ENCODE measurements at regions not wholly inside any gene's neighbourhood (a gene's known extent, or its start where the extent isn't known, plus 50 kb on each side); places are given as distances from the start of the nearest gene placed in this dataset.
A peak's percentile ranks its signal among the peaks of the same experiment; 100 is the strongest.

DNA sequence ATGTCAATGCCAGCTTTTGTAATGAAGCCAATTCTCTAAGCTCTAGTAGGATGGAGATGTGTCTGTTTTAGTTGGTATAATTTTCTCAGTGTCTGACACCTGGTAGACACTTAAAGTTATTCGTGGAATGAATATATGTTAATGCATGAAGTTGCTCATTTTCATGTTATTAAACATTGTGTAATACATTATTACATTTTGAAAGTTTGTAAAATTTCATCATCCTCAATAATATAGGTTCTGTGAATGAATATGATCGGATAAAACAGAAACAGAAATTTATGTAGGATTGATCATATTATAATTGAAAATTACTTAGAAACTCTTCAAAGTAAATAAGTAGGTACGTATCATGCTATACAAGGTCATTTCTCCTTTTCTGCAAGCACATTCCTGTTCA, 625.3 kb downstream of the PLA2G4A start:
- DNase-seq = no peak

DNA sequence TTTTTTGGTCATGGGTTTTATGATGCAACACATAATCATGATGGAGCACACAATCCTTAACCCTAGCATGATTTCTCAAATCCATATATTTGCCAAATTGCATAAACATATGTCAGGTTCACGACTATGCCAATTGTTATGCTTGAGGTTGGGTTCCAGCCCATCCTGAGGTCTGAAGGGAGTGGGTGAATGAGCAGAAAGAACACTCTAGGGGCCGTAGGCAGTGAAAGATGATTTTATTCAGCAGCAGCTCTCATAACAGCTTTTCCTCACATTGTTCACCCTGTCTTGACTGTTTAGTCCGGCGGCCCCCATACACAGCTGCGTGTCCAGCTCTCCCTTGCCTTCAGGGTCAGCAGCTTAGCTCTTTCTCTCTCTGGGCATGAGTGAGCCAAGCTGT, 627.7 kb downstream of the PLA2G4A start:
- DNase-seq = no peak

DNA sequence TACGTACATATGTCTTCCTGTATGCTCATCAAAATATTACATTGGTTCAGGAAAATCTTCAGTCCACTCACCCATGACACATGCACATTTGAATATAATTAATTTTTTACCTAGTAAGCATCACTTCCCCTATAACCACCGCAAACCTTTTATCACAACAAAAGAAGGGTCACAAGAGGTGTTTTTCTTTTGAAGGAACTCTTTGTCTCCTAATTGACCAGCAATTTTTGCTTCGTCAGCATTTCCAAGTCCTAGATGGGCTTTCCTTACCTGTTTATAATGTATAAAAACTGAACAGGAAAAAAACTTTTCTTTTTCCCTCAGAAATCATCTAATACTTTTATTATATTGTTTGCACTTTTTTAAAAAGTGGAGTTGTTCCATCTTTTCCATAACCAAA, 631.3 kb downstream of the PLA2G4A start:
- DNase-seq = no peak

DNA sequence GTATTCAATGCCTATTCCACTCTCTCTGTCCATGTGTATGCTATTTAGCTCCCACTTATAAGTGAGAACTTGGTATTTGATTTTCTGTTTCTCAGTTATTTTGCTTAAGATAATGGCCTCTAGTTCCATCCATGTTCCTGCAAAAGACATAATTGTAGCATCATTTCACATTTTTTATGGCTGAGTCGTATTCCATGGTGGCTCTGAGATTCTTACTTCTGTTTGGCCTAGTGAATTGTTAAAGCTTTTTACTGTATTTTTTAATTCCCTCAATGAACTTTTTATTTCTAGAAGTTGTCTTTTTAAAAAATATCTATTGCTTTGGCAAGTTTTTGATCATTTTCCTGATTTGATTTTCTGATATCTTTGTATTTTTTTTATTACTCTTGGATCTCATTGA, 635.6 kb downstream of the PLA2G4A start:
- no peak for DNase-seq

DNA sequence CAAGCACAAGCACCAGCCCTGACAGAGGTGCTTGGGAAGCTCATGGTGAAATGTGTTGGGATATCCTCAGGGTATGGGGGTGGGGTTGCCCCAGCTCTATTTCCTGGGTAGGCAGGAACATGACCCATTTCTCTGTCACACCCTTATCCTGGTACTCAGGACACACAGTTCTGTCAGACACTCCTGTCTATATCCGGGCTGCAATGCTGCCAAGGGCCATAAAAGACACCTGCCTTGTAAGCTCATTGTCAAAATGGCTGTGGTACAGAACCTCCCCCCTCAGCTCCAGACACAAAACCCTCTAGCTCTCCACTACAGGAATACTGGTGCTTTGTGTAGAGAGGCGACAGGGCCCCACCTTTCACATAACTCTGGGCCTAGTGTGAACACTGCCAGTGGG, 636.7 kb downstream of the PLA2G4A start:
- no peak for DNase-seq

DNA sequence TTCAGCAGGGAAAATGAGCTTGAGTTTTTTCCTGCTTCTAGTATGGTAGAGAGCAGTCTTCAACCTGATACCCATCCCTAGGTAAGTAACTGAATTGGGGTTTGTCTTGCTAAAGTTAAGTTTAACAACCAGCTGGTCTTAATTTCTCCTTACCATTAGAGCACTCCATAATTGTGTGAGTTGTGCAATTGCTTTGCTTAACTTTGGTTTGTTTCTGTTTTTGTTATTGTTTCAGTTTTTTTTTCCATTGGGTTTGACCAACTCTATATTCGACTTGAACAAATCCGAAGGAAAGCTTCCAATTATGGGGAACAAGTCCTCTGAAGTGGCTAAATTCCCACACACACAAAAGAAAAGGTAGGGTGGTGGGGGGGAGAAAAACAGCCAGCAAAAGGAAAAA, 641.1 kb downstream of the PLA2G4A start:
- DNase-seq = no peak

DNA sequence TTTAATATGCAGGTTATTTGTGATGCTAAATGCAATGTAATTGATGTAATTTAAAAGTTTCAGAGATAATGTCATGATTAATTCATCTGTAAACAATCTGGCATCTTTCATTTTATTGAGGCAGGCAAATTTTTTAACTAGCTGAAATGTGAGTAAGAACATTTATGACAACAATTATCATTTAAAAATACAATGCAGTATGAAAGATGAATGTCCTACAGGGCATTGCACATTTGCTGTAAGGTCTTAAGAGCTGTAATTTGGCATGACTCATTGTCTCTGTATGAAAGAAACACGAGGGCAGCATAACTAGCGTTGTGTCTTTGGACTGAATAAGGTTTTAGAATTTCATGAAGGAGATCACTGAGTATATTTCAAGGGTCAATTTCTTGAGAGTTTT, 642.8 kb downstream of the PLA2G4A start:
- peak; percentile 56 for DNase-seq

DNA sequence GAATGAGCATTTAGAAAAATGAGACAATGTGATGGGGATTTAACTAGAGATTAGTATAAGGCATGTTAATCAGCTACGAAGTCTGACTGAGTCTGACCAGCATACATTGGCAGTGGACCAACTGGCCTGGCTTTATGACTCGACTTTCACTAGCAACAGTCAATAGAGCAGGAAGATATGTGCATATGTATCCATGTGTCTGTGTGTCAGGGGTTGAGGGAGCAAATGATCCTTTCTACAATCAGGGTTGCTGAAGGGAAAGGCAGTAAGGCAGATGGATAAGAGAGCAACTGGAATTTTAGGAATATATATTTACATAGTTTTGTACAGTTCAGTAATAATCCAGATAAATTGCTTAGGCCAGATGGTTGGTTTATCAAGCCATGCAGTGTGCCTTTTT, 645.6 kb downstream of the PLA2G4A start:
- no peak for DNase-seq

DNA sequence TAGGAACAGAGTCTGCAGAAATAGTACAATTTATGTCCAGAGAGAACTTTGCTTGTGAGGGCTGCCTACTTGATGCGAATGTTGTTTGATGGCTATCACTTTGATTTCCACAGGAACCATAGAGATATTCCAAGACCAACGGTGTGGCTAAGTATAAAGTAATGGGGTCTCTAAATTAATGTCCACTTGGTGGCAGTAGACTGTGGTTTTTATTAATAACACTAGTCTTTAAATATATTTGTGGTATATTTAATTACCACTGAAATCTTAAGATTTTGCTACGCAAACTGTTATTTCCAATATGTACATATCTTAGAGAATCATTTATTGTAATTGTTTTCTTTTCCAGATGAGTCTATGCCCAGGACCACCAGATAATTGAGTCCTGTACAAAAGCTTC, 647.9 kb downstream of the PLA2G4A start:
- DNase-seq = no peak

DNA sequence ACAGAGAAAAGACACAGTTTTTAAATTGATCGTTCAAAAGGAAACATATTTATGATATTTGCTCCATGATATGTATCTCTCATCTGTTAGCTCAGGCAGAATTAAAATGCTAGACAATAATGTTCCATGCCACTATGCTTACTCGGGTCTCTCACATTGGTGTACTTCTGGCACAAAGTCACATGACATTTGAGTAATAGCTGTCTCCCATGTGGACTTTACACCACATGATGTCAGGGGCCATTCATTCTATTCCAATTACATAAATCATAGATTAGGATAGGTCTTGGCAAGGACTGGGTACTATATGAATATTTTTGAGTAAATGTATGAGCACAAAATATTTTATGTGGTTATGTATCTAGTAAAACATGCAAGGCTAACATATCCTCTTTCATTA, 648.4 kb downstream of the PLA2G4A start:
- DNase-seq = no peak

DNA sequence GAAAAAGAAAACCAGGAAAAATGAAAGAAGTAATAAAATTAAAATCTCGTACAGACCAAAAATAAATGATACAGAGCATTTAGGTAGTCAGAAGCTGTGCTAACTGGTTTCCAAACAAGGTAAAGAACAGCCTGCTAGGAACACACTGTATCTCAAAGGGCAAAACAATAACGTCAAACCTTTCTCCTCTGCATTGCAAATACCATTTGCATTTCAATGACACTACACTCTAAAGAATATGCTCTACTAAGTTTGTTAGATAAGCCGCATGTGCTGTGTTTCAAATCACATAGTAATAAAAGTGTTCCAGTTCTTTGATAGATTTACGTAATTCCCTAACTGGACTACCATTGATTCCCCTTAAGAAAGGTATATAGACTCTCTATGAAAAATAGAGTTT, 648.8 kb downstream of the PLA2G4A start:
- no peak for DNase-seq

DNA sequence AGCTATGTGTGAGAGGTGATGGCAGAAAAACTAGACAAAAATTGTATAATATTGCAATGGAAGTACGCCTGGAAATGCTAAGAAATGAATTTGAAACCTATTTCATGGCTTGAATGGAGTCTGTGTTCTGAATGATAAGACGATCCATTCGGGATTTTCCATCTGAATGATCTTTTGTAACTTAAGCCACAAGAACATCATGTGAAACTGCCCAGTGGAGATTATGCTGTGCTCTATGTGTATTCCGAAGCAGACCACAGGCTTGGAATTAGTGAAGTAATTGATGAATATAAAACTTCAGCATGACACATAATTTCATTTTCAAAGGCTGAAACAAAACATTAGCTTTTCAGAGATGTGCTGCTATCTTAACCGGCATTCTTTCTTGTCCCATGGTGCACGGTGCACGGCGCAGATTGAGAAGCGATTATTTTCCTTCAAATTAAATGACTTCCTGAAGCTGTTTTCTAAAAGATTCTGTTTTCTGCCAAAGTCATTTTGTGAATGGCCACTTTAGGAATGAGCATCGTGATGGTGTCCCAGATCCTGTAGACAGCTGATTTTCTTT, 652.9 kb downstream of the PLA2G4A start:
- DNase-seq = no peak

DNA sequence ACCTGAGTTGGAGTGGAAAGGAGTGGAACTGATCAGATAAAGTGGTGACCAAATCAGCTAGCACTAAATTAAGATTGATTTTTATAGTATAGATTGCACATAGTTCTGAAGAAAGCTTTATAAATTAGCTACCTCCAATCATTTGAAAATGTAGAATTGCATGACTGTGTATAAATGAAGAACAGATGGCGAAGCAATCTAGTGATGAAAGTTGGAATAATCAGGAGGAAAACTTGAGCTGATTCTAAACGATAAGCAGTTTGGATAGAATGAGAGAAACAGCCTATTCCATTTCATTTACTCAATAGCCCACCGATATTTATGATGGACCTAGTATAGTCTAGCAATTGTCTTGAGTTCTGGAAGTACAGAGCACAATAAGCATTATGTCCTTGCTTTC, 661.5 kb downstream of the PLA2G4A start:
- DNase-seq = no peak

DNA sequence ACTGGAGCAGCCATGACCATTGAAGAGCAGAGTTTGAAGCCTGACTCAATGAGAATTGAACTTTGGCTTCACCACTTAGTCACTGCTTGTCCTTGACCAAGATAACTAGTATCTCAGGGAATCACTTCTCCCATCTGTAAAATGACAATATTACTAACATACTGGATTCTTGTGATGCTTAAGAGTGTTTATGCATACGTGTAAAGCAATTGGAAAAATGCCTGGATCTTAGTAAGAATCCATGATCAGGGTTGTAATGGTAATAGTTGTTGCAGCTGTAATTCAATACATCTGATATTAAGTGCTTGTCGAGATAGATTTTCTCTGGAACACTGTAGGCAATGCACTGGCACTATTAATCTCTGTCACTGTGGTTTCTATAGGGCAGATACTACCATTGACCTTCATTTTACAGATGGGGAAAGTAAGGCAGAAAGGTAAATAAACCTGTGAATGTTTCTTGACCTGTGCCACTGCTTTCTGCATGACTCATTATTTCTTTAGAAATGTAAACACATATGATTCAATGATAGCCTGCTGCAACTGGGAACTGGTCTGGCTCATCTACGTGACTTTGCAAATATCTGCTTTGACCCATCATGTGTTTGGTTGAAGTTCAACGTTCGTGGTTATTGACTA, 662.5 kb downstream of the PLA2G4A start:
- no peak for DNase-seq

DNA sequence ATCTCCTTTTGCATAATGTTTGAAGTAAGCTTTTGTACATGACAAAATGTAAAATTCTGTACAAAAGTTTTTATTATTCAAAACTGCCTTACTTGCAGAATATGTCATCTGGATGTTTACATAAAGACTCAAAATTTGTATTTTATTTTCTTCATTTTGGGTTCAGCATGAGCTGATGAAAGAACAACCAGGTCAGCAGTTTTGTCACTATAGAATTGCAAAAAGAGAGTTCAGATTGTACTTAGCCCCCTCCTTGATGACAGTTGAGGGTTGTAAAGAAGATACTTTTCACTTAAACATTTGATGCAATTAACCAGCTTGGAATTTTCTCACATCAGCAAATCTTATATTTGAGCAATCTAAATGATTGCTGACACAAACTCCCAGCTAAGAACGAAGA, 669.3 kb downstream of the PLA2G4A start:
- no peak for DNase-seq

DNA sequence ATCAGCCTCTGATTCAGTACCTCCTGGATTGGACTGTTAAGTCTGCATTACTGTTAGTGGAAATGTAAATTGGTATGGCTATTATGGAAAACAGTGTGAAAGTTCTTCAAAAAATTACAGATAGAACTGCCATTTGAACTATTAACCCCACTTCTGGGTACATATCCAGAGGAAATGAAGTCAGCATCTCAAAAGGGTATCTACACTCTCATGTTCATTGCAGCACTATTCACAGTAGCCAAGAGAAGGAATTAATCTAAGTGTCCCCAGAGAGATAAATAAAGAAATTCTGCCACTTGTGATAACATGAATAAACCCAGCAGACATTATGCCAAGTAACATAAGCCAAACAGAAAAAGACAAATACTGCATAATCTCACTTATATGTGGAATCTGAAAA, 676.0 kb downstream of the PLA2G4A start:
- DNase-seq = no peak

DNA sequence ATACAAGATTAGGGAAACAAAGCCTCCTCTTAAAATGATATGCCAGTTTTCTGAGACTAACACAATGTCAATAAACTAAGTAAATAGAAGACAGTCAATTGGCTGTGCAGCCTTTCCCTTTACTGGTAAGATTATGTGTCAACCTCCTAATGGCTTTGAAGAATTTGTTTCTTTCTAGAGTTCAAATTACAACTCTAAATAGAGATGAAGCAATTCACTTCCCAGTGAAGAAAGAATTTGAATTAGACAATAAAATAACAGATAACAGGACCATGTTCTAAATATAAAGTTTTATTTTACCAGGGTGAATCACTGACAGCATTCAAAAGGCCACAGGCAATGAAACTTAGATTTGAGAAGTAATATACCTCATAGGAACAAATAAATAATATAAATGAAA, 680.3 kb downstream of the PLA2G4A start:
- peak; percentile 12 for DNase-seq

DNA sequence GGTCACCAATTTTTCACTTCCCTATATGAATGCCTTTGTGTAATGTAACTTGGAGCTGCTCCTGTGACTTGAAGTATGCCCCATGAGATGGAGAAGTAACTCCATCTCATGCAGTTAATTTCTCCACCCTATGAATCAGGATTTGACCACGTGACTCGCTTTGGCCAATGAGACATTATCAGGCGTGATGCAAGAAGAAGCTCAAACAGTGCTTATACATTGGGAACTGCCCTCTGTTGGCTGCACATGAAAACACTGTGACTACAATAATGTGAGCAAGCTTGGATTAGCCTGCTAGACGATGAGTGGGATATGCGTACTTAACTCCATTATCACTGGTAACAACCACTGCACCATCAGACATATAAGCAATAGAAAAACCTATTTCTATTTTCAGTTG, 684.4 kb downstream of the PLA2G4A start:
- no peak for DNase-seq

DNA sequence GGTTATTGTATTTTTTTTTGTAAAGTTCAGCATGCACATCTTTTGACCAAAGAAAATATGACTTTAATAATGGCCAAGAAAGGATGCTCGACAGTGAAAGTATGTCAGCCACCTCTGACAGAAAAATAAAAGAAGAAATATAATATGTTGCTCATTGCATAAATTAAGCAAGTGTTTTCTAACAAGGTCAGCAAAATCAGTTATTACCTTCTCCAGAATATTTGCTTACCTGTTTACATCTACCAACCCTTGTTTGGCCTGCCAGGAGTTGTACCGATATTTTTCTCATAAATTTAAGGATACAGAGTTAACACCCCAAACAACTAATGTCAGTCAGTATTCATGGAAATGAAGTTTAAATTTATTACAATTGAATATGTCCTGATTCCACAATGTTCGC, 685.4 kb downstream of the PLA2G4A start:
- DNase-seq = no peak

DNA sequence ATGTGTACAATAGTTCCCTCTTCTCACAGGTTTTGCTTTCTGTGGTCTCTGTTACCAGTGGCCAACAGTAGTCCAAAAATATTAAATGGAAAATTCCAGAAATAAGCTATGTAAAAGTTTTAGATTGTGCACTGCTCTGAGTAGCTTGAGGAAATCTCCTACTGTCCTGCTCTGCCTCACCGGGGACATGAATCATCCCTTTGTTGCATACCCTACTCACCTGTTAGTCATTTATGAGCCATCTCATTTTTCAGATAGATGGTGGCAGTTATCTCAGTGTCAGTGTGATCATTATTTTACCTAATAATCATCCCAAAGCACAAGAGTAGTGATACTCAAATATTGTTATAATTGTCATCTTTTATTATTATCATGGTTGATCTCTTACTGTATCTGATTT, 688.1 kb downstream of the PLA2G4A start:
- no peak for DNase-seq

DNA sequence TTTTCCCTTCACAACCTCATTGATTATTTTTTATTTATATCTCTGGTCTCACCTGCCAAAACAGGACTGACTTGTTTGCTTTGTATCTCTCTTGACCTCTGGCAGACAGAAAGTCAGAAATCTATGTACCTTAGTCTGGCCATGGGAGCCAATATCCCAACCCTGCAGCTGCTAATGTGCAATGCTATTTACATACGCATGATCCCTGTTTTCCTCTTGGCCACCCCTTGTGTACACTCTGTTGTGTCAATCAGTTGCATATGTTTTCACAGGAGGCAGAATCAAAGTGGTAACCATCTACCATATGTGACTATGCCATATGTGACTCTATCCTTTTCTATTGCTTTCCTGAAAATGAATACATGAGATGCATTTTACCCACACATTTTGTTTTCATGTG, 688.8 kb downstream of the PLA2G4A start:
- DNase-seq = no peak

DNA sequence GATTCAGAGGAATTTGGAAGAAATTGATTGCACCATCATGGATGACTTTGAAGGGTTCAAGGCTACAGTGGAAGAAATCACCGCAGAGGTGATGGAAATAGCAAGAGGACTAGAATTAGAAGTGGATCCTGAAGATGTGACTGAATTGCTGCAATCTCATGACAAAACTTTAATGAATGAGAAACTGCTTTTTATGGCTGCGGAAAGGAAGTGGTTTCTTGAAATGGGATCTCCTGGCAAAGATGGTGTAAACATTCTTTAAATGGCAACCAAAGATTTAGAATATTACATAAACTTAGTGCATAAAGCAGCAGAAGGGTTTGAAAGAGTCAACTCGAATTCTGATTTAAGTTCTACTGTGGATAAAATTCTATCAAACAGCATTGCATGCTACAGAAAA, 698.6 kb downstream of the PLA2G4A start:
- no peak for DNase-seq

DNA sequence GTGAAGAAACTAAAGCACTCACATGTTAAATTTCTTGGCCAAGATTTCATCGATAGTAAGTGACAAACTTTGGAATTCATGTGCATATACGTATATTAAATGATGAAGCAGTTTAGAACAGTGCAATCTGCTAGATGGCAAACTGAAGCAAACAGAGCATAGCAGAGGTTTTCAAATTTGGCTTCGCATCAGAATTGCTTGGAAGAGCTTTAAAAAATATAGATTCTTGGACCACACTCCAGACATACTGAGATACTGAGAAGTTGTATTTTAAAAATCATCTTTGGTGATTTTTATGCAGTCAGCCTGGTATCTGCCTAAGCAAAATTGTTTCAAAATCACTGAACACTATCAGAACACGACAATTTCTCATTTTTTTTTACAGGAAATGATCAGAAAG, 709.2 kb downstream of the PLA2G4A start:
- no peak for DNase-seq

DNA sequence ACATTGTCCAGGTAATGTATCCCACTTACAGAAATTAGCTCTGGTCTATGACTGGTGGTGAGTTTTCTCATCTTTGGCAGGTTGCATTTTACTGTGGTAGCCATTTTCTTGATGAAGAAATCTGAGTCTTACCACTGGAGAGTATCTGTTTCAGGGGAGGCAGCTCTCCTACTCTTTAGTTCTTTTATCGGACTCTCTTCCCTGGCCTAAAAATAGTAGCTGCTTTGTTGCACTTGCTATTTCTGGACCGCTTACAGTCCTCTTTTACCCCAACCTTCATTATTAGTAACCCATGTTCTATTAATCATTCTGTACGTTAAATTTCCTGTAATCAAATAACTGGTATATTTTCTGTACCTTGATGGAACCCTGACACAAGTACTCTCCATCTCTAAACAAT, 720.8 kb downstream of the PLA2G4A start:
- DNase-seq = no peak

DNA sequence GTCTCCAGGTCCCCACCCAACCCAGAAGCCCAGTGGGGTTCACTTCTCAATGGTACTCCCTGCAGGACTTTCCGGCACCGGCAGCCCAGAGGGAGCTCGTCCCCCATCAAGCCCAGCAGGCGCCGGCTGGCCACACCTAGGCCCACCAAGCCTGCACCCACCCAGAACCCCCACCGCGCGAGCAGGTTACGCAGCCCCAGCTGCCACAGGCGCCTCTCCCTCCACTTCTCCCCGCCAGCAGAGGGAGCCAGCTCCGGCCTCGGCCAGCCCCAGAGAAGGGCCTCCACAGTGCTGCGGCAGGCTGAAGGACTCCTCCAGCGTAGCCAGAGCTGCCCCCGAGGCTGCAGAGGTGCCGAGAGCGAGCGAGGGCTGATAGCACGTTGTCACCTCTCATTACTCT, 722.3 kb downstream of the PLA2G4A start:
- no peak for DNase-seq

DNA sequence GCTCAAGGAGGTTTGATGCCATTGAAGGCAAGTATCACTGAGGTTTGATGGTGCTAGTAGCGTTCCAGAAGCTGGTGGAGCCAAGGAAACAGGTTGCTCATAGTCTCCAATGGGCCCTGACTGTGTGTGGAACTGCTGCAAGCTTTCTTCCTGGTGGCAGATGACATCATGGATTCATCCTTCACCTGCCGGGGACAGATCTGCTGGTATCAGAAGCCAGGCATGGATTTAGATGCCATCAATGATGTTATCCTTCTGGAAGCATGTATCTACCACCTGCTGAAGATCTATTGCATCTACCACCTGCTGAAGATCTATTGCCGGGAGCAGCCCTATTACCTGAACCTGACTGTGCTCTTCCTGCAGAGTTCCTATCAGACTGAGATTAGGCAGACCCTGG, 734.4 kb downstream of the PLA2G4A start:
- DNase-seq = no peak

All from NCI-H1436 (cell line).